HFF-Myc (cell line): ENCODE measurements at regions not wholly inside any gene's neighbourhood (a gene's known extent, or its start where the extent isn't known, plus 50 kb on each side); places are given as distances from the start of the nearest gene placed in this dataset.

ENCODE experiments used
- DNase-seq: peaks from one replicate; pipeline ENCODE4 v3.0.0-alpha.2; 2011; ENCODE audit warnings: low read depth; ENCODE audit errors: extremely low read depth
- H3K4me3 ChIP-seq: replicated peaks from 2 replicates; pipeline ENCODE4 v1.5.1; 2011; ENCODE audit warnings: low read depth, mild to moderate bottlenecking, control low read depth, low read length
- CTCF ChIP-seq: IDR thresholded peaks from 2 replicates; pipeline ENCODE4 v1.5.1; 2012; ENCODE audit warnings: mild to moderate bottlenecking, low read depth, low read length, control low read depth; ENCODE audit errors: missing control alignments

- H3K4me3 ChIP-seq, result no peak overlapping the region
- no peak for DNase-seq
- TF ChIP-seq CTCF, result no peak
These were observed 198.1 kb upstream of the SATB1 start for GRCh38 chr3:18623220-18623619.

GRCh38 chr3:18618723-18619122 lies 193.6 kb upstream of the SATB1 start:
- H3K4me3 ChIP-seq, result no peak overlapping the region
- TF ChIP-seq CTCF, result no peak
- DNase-seq, result no peak

- TF ChIP-seq CTCF, result no peak
- H3K4me3 ChIP-seq, result no peak overlapping the region
- DNase-seq, result no peak
These were observed 186.9 kb upstream of the SATB1 start for GRCh38 chr3:18611991-18612390.

GRCh38 chr3:18609187-18609586 lies 184.0 kb upstream of the SATB1 start:
- no peak for TF ChIP-seq CTCF
- no peak overlapping the region for H3K4me3 ChIP-seq
- DNase-seq, result no peak

GRCh38 chr3:18597919-18598318 lies 172.8 kb upstream of the SATB1 start:
- no peak for TF ChIP-seq CTCF
- H3K4me3 ChIP-seq, result no peak overlapping the region
- DNase-seq, result no peak

GRCh38 chr3:18593231-18593630 lies 168.1 kb upstream of the SATB1 start:
- TF ChIP-seq CTCF, result no peak
- no peak overlapping the region for H3K4me3 ChIP-seq
- DNase-seq, result no peak

- H3K4me3 ChIP-seq, result no peak overlapping the region
- no peak for DNase-seq
- no peak for TF ChIP-seq CTCF
These were observed 166.0 kb upstream of the SATB1 start for GRCh38 chr3:18591120-18591519.
